ENCODE measurements at regions not wholly inside any gene's neighbourhood (a gene's known extent, or its start where the extent isn't known, plus 50 kb on each side); places are given as distances from the start of the nearest gene placed in this dataset.

- TF ChIP-seq CTCF (conservative IDR thresholded peaks at IDR 0.05; ENCODE audit: low read length), result no peak
- DNase-seq (ENCODE audit: low read depth), result no peak
- no peak overlapping the region for H3K4me3 ChIP-seq (ENCODE audit: low read length)
Measured at GRCh38 chr13:42498521-42498920, 75.4 kb upstream of the TNFSF11 start.
